ENCODE measurements at regions not wholly inside any gene's neighbourhood (a gene's known extent, or its start where the extent isn't known, plus 50 kb on each side); places are given as distances from the start of the nearest gene placed in this dataset.

GRCh38 chr4:4631150-4631549 lies 89.3 kb upstream of the STX18 start (continued):
- TF ChIP-seq ZNF274 (IDR thresholded peaks at IDR 0.05; ENCODE audit: low read depth, low read length) (no peak), POLR2A (IDR thresholded peaks at IDR 0.05; ENCODE audit: borderline replicate concordance, extremely low read depth, insufficient read depth, insufficient read length) (no peak), SRF (IDR thresholded peaks at IDR 0.05; ENCODE audit: low read depth) (no peak), TCF7L2 (IDR thresholded peaks at IDR 0.05; ENCODE audit: borderline replicate concordance, extremely low read depth, insufficient read depth, insufficient read length) (no peak)

DNA sequence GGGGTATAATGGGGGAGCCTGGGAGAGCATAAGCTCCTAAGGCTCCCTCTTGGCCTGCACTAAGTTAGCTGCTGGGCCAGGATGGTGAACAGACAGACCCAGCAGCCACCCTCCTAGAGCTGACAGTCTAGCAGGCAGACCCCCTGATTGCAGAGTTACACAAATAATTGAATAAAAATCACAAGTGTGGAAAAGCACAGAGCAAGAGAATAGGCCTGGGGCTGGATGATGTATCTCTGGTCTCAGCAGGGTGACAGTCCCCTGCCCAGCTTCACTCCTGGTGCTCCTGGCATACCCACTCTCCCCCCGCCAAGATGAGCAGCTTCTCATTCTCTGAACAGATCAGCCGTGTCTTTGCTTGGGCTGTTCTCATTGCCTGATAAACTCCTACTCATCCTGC lies 86.1 kb upstream of the STX18 start:
- Histone ChIP-seq H4K20me1 (ENCODE audit: insufficient read depth) (no peaks in the 10 kb centered on the region), H3K27ac (ENCODE audit: low read depth, low read length) (no peak overlapping the region), H3K9ac (ENCODE audit: low read length) (no peak overlapping the region), H3K36me3 (ENCODE audit: control insufficient read depth in 1 of 2, insufficient read depth in 2 of 2, low read length in 2 of 2) (no peaks in the 10 kb centered on the region), H3K4me2 (ENCODE audit: low read length) (no peak overlapping the region), H3K4me3 (replicated peaks in 1 of 2; ENCODE audit: low read depth in 1 of 2, low read length in 2 of 2) (no peak overlapping the region), H3K79me2 (ENCODE audit: insufficient read depth, low read length) (no peaks in the 10 kb centered on the region), H3K27me3 (ENCODE audit: insufficient read depth, low read length) (no peaks in the 10 kb centered on the region), H3K9me2 (ENCODE audit: insufficient read depth) (no peaks in the 10 kb centered on the region), H3K9me3 (ENCODE audit: control insufficient read depth in 1 of 2, insufficient read depth in 1 of 2, low read depth in 1 of 2, low read length in 2 of 2) (no peaks in the 10 kb centered on the region), H2AFZ (ENCODE audit: low read depth, low read length, poor library complexity, severe bottlenecking) (no peak overlapping the region), H3K4me1 (ENCODE audit: control insufficient read depth in 1 of 2, insufficient read depth in 2 of 2, low read length in 2 of 2) (peaks cover 2 to 7% of the 10 kb centered on the region in 2 experiments; a peak in 3 of 4 replicates)
- BruUV-seq (replicated peaks) = no TSS peak
- TF ChIP-seq ZBTB33 (IDR thresholded peaks at IDR 0.05; ENCODE audit: extremely low read depth, insufficient replicate concordance, low read length) (no peak), SIN3A (IDR thresholded peaks at IDR 0.05; ENCODE audit: low read depth) (no peak), EZH2 (IDR thresholded peaks at IDR 0.05) (no peak), MAX (IDR thresholded peaks at IDR 0.05) (no peak), POLR2AphosphoS5 (IDR thresholded peaks at IDR 0.05; ENCODE audit: low read depth, low read length) (no peak), RAD21 (IDR thresholded peaks at IDR 0.05; ENCODE audit: low read depth) (no peak), SP1 (IDR thresholded peaks at IDR 0.05; ENCODE audit: low read depth) (no peak), POLR2A (IDR thresholded peaks at IDR 0.05; ENCODE audit: borderline replicate concordance, extremely low read depth, insufficient read depth, insufficient read length) (no peak), EZH2phosphoT487 (IDR thresholded peaks at IDR 0.05; ENCODE audit: borderline replicate concordance) (no peak)
- POLR2A ChIA-PET = no interaction called here
- no peak for ATAC-seq
- CTCF ChIA-PET = no interaction called here
- DNase-seq (ENCODE audit: low read depth, low spot score) = no peak
- RAD21 ChIA-PET (ENCODE audit: low non-redundant PET in 1 of 2, low total read pairs in 2 of 2, uncharacterized antibody in 2 of 2, unreplicated experiment in 2 of 2) = no interaction called here
- intact Hi-C loops (cut with micrococcal nuclease) = no loop called here
